Upper lobe of left lung (tissue), 6 donors: ENCODE measurements at regions not wholly inside any gene's neighbourhood (a gene's known extent, or its start where the extent isn't known, plus 50 kb on each side); places are given as distances from the start of the nearest gene placed in this dataset.

Experiments
- ATAC-seq, 2 donors: fragments of 200-7000 bp; cut with Tn5 transposase; one replicate each; pipeline ENCODE4 v1.9.1; 2022; ENCODE audit warnings: mild to moderate bottlenecking in 2 of 2, moderate library complexity in 2 of 2; ENCODE audit not compliant: low FRiP score in 2 of 2
- DNase-seq, 2 donors: peaks; one replicate each; pipeline ENCODE4 v3.0.0-alpha.2; 2019 to 2020
- H3K27ac ChIP-seq, 4 donors: fragments of 200-600 bp; sonication (generic); one replicate each; pipeline ENCODE4 v1.5.1; 2016 to 2019
- H3K27me3 ChIP-seq, 4 donors: fragments of 200-600 bp; sonication (generic); one replicate each; pipeline ENCODE4 v1.5.1; 2017 to 2019
- H3K36me3 ChIP-seq, 4 donors: fragments of 200-600 bp; sonication (generic); one replicate each; pipeline ENCODE4 v1.5.1; 2016 to 2019
- H3K4me1 ChIP-seq, 4 donors: fragments of 200-600 bp; sonication (generic); one replicate each; pipeline ENCODE4 v1.5.1; 2018 to 2019
- H3K4me3 ChIP-seq, 4 donors: fragments of 200-600 bp; sonication (generic); one replicate each; pipeline ENCODE4 v1.5.1; 2017 to 2019; ENCODE audit warnings: mild to moderate bottlenecking in 2 of 4, moderate library complexity in 1 of 4
- H3K9me3 ChIP-seq, 4 donors: fragments of 200-600 bp; sonication (generic); one replicate each; pipeline ENCODE4 v1.5.1; 2018 to 2019
- CTCF ChIP-seq, 6 experiments: fragments of 450-650 bp in 4 of 6; fragments of 200-600 bp in 2 of 6; sonication (generic) in 2 of 6; IDR thresholded peaks; one replicate each; pipeline ENCODE4 v1.5.1; 2016 to 2019; ENCODE audit warnings: antibody characterized with exemption in 6 of 6
- EP300 ChIP-seq, 4 donors: sonication (generic); formaldehyde crosslinking; IDR thresholded peaks; one replicate each; pipeline ENCODE4 v1.5.1; 2017; ENCODE audit warnings: antibody characterized with exemption in 4 of 4, control low read depth in 2 of 4
- POLR2A ChIP-seq, 4 donors: fragments of 450-650 bp; IDR thresholded peaks; one replicate each; pipeline ENCODE4 v1.5.1; 2016 to 2017; ENCODE audit warnings: antibody characterized with exemption in 4 of 4, mild to moderate bottlenecking in 2 of 4
- POLR2AphosphoS5 ChIP-seq, 2 donors: sonication (generic); formaldehyde crosslinking; IDR thresholded peaks; one replicate each; pipeline ENCODE4 v1.5.1; 2017; ENCODE audit warnings: antibody characterized with exemption in 2 of 2
- WGBS, 2 donors: methylation state at CpG; one replicate each; pipeline ENCODE4 v1.1.5; 2017 to 2018; 5-methylcytosine and 5-hydroxymethylcytosine counted together
- donor health status: DM: no; HTN: no; CAD: no; lungs with moderate emphysema.
- donor health status: DM: no; HTN: yes; CAD: no; lungs with severe emphysema.

GRCh38 chr12:95397571-95397970 is 76.4 kb upstream of the METAP2 start:
- DNase-seq (no peak), ATAC-seq (no peak)
- H3K4me1 ChIP-seq, result no peaks in the 10 kb centered on the region
- no peak overlapping the region for H3K4me3 ChIP-seq
- H3K27me3 ChIP-seq, result no peaks in the 10 kb centered on the region
- H3K9me3 ChIP-seq, result peaks cover 0 to 6% (median 0%) of the 10 kb centered on the region in 4 donors
- H3K27ac ChIP-seq, result no peak overlapping the region
- TF ChIP-seq POLR2A (IDR thresholded peaks at IDR 0.05) (no peak), CTCF (IDR thresholded peaks at IDR 0.05) (no peak), EP300 (IDR thresholded peaks at IDR 0.05) (no peak), POLR2AphosphoS5 (IDR thresholded peaks at IDR 0.05) (no peak)
- H3K36me3 ChIP-seq, result no peaks in the 10 kb centered on the region
- whole genome bisulfite sequencing, 2 donors, result 74 to 79% methylated on average over 5 of the region's 5 CpGs

GRCh38 chr12:95402096-95402495 is 71.9 kb upstream of the METAP2 start:
- H3K36me3 ChIP-seq, result no peaks in the 10 kb centered on the region
- no peak for TF ChIP-seq CTCF (IDR thresholded peaks at IDR 0.05)
- TF ChIP-seq POLR2AphosphoS5 (IDR thresholded peaks at IDR 0.05), result no peak
- TF ChIP-seq EP300 (IDR thresholded peaks at IDR 0.05), result no peak
- TF ChIP-seq POLR2A (IDR thresholded peaks at IDR 0.05), result no peak
- 45 to 66% methylated on average over 2 to 4 of the region's 4 CpGs for WGBS, 2 donors
- H3K4me3 ChIP-seq, result no peak overlapping the region
- no peaks in the 10 kb centered on the region for H3K27me3 ChIP-seq
- DNase-seq (no peak), ATAC-seq (no peak)
- no peaks in the 10 kb centered on the region for H3K9me3 ChIP-seq
- no peak overlapping the region for H3K27ac ChIP-seq
- H3K4me1 ChIP-seq, result no peaks in the 10 kb centered on the region

GRCh38 chr12:95408201-95408600 is 65.8 kb upstream of the METAP2 start:
- WGBS, 2 donors, result 88 to 91% methylated on average over 8 of the region's 8 CpGs
- no peaks in the 10 kb centered on the region for H3K9me3 ChIP-seq
- no peaks in the 10 kb centered on the region for H3K27me3 ChIP-seq
- H3K27ac ChIP-seq, result no peak overlapping the region
- DNase-seq, result no peak
- H3K4me1 ChIP-seq, result no peaks in the 10 kb centered on the region
- H3K4me3 ChIP-seq, result no peak overlapping the region
- no peak for TF ChIP-seq EP300 (IDR thresholded peaks at IDR 0.05)
- no peak for TF ChIP-seq POLR2AphosphoS5 (IDR thresholded peaks at IDR 0.05)
- TF ChIP-seq POLR2A (IDR thresholded peaks at IDR 0.05), result no peak
- TF ChIP-seq CTCF (IDR thresholded peaks at IDR 0.05), result no peak
- no peak for ATAC-seq
- H3K36me3 ChIP-seq, result no peaks in the 10 kb centered on the region

- TF ChIP-seq POLR2AphosphoS5 (IDR thresholded peaks at IDR 0.05) (no peak), EP300 (IDR thresholded peaks at IDR 0.05) (no peak), POLR2A (IDR thresholded peaks at IDR 0.05) (no peak), CTCF (IDR thresholded peaks at IDR 0.05) (no peak)
- H3K27me3 ChIP-seq, result no peaks in the 10 kb centered on the region
- H3K27ac ChIP-seq, result no peak overlapping the region
- no peaks in the 10 kb centered on the region for H3K4me1 ChIP-seq
- no peaks in the 10 kb centered on the region for H3K9me3 ChIP-seq
- 60 to 81% methylated on average over 3 of the region's 3 CpGs for WGBS, 2 donors
- no peak for DNase-seq
- no peaks in the 10 kb centered on the region for H3K36me3 ChIP-seq
- ATAC-seq, result no peak
- H3K4me3 ChIP-seq, result no peak overlapping the region
Measured at GRCh38 chr12:95411057-95411456, 62.9 kb upstream of the METAP2 start.

- H3K27ac ChIP-seq, result no peak overlapping the region
- H3K4me3 ChIP-seq, result no peak overlapping the region
- WGBS, 2 donors, result 61 to 71% methylated on average over 3 of the region's 3 CpGs
- H3K4me1 ChIP-seq, result no peaks in the 10 kb centered on the region
- H3K36me3 ChIP-seq, result no peaks in the 10 kb centered on the region
- TF ChIP-seq POLR2A (IDR thresholded peaks at IDR 0.05), result no peak
- TF ChIP-seq EP300 (IDR thresholded peaks at IDR 0.05), result no peak
- no peak for TF ChIP-seq POLR2AphosphoS5 (IDR thresholded peaks at IDR 0.05)
- no peak for TF ChIP-seq CTCF (IDR thresholded peaks at IDR 0.05)
- DNase-seq (no peak), ATAC-seq (no peak)
- no peaks in the 10 kb centered on the region for H3K27me3 ChIP-seq
- H3K9me3 ChIP-seq, result no peaks in the 10 kb centered on the region
Measured at GRCh38 chr12:95411466-95411865, 62.5 kb upstream of the METAP2 start.
